ENCODE measurements at regions not wholly inside any gene's neighbourhood (a gene's known extent, or its start where the extent isn't known, plus 50 kb on each side); places are given as distances from the start of the nearest gene placed in this dataset.

DNA sequence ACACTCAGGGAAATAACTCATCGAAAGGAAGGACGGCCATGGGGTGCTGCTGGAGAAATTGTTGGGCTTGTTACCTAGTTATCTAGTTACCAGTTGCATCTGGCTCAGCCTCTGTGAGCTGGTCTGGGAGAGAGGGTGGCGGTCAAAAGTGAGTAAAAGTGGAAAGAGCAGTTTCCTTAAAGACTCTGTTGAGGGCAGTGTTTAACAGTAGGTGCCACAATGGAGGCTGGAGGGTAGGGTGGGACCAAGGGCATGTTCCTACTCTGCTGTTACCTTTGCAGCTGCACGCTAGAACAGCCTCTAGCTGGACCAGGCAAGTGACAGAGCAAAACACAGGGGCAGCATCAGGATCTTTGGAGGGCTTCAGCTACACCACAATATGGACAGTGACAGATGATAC lies 228.8 kb upstream of the STARD13 start:
- no peaks in the 10 kb centered on the region for H3K79me2 ChIP-seq (ENCODE audit: control insufficient read depth, insufficient read depth, low read length)
- ChIA-PET CTCF (interaction anchor here (1.2 to 3.1 kb wide), 5 partner anchors 12 to 292 kb away, joined by 4 to 30 read pairs (median 7); no protein-coding TSS in a partner anchor), RAD21 (ENCODE audit: unreplicated experiment) (interaction anchor here (1.2 to 2.6 kb wide), 3 partner anchors 29 to 403 kb away, joined by 3 to 10 read pairs (median 3); no protein-coding TSS in a partner anchor), SMC1A (ENCODE audit: uncharacterized antibody, unreplicated experiment) (interaction anchor here (0.6 to 1.6 kb wide), 5 partner anchors 17 to 210 kb away, joined by 3 to 10 read pairs (median 4); no protein-coding TSS in a partner anchor), POLR2A (no interaction called here)
- peak; percentile 75 for ATAC-seq
- H3K36me3 ChIP-seq (ENCODE audit: control insufficient read depth in 2 of 2, insufficient read depth in 2 of 2, low read length in 1 of 2) = no peaks in the 10 kb centered on the region
- DNase-seq (ENCODE audit: low read depth, low spot score) = no peak
- 85% methylated on average over 4 of the region's 4 CpGs for WGBS (ENCODE audit: insufficient coverage, insufficient replicate concordance, low lambda C conversion rate, missing lambda C conversion rate)
- no peaks in the 10 kb centered on the region for H3K9me3 ChIP-seq (replicated peaks; ENCODE audit: control insufficient read depth, insufficient read depth, low read length)
- H3K4me1 ChIP-seq (ENCODE audit: control insufficient read depth, insufficient read depth, low read length) = peaks cover 7% of the 10 kb centered on the region
- no peak overlapping the region; the same call in 1 of the 2 replicates for H3K9ac ChIP-seq (ENCODE audit: control insufficient read depth, insufficient read depth, low read length)
- H3K4me2 ChIP-seq (ENCODE audit: control insufficient read depth, insufficient read depth) = no peak overlapping the region
- no peak overlapping the region for H3K27ac ChIP-seq (ENCODE audit: control insufficient read depth, insufficient read depth)
- no peak overlapping the region for H3K4me3 ChIP-seq
- in situ Hi-C loops (cut with MboI) = no loop called here
- no TSS peak for BruUV-seq (replicated peaks)
- intact Hi-C loops (cut with micrococcal nuclease; ENCODE audit: unreplicated experiment) = no loop called here
- no peaks in the 10 kb centered on the region for H4K20me1 ChIP-seq (ENCODE audit: control insufficient read depth, insufficient read depth)
- FAIRE-seq = no peak
- no peak for TF ChIP-seq TBL1XR1 (IDR thresholded peaks at IDR 0.05; ENCODE audit: low read depth, low read length)
- TF ChIP-seq, protein P1, sequence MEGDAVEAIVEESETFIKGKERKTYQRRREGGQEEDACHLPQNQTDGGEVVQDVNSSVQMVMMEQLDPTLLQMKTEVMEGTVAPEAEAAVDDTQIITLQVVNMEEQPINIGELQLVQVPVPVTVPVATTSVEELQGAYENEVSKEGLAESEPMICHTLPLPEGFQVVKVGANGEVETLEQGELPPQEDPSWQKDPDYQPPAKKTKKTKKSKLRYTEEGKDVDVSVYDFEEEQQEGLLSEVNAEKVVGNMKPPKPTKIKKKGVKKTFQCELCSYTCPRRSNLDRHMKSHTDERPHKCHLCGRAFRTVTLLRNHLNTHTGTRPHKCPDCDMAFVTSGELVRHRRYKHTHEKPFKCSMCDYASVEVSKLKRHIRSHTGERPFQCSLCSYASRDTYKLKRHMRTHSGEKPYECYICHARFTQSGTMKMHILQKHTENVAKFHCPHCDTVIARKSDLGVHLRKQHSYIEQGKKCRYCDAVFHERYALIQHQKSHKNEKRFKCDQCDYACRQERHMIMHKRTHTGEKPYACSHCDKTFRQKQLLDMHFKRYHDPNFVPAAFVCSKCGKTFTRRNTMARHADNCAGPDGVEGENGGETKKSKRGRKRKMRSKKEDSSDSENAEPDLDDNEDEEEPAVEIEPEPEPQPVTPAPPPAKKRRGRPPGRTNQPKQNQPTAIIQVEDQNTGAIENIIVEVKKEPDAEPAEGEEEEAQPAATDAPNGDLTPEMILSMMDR (IDR thresholded peaks at IDR 0.05 in 2 of 3, conservative IDR thresholded peaks at IDR 0.05 in 1 of 3; ENCODE audit: control insufficient read depth in 2 of 3, extremely low read depth in 1 of 3, insufficient read depth in 1 of 3, low read depth in 3 of 3, low read length in 3 of 3) = peak in 1 of 3 experiments; percentile 27; a peak in 2 of 6 replicates
- TF ChIP-seq, protein P2, sequence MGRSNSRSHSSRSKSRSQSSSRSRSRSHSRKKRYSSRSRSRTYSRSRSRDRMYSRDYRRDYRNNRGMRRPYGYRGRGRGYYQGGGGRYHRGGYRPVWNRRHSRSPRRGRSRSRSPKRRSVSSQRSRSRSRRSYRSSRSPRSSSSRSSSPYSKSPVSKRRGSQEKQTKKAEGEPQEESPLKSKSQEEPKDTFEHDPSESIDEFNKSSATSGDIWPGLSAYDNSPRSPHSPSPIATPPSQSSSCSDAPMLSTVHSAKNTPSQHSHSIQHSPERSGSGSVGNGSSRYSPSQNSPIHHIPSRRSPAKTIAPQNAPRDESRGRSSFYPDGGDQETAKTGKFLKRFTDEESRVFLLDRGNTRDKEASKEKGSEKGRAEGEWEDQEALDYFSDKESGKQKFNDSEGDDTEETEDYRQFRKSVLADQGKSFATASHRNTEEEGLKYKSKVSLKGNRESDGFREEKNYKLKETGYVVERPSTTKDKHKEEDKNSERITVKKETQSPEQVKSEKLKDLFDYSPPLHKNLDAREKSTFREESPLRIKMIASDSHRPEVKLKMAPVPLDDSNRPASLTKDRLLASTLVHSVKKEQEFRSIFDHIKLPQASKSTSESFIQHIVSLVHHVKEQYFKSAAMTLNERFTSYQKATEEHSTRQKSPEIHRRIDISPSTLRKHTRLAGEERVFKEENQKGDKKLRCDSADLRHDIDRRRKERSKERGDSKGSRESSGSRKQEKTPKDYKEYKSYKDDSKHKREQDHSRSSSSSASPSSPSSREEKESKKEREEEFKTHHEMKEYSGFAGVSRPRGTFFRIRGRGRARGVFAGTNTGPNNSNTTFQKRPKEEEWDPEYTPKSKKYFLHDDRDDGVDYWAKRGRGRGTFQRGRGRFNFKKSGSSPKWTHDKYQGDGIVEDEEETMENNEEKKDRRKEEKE (IDR thresholded peaks at IDR 0.05) = no peak
- TF ChIP-seq SMC3 (IDR thresholded peaks at IDR 0.05; ENCODE audit: borderline replicate concordance, low read length) = peak; percentile 23; the same call in 1 of the 2 replicates
- no peak for TF ChIP-seq HDAC6 (IDR thresholded peaks at IDR 0.05; ENCODE audit: unreplicated experiment)
- TF ChIP-seq ESRRA (IDR thresholded peaks at IDR 0.05; ENCODE audit: low read length) = no peak
- no peak for TF ChIP-seq GATAD2B (conservative IDR thresholded peaks at IDR 0.05; ENCODE audit: low read depth)
- TF ChIP-seq RAD21 (IDR thresholded peaks at IDR 0.05; ENCODE audit: insufficient read depth, low read depth, low read length) = peak; percentile 28; the same call in 1 of the 2 replicates
- TF ChIP-seq ZSCAN29 (IDR thresholded peaks at IDR 0.05) = no peak
- peak overlapping the region; percentile 13; the same call in 1 of the 2 replicates for H2AFZ ChIP-seq (ENCODE audit: control insufficient read depth, low read depth, low read length)
- H3K27me3 ChIP-seq (replicated peaks in 1 of 2; ENCODE audit: control insufficient read depth in 2 of 2, insufficient read depth in 2 of 2, low read length in 1 of 2) = no peaks in the 10 kb centered on the region

All from GM12878 (cell line).